ENCODE measurements at regions not wholly inside any gene's neighbourhood (a gene's known extent, or its start where the extent isn't known, plus 50 kb on each side); places are given as distances from the start of the nearest gene placed in this dataset.

- no peak for DNase-seq (ENCODE audit: low spot score)
- no peak overlapping the region for H3K4me2 ChIP-seq
- H3K4me1 Mint-ChIP-seq: peaks cover 45% of the 10 kb centered on the region
- H3K4me1 ChIP-seq (ENCODE audit: insufficient read depth): no peaks in the 10 kb centered on the region
- ATAC-seq: no peak
- H3K27ac Mint-ChIP-seq: no peak overlapping the region
- no peaks in the 10 kb centered on the region for H3K27me3 ChIP-seq (ENCODE audit: insufficient read depth)
- H4K20me1 ChIP-seq (replicated peaks; ENCODE audit: insufficient read depth): no peaks in the 10 kb centered on the region
- H3K9me3 Mint-ChIP-seq: no peaks in the 10 kb centered on the region
- H3K27ac ChIP-seq (ENCODE audit: low read depth): no peak overlapping the region
- H3K27me3 Mint-ChIP-seq (ENCODE audit: insufficient read depth, low read depth, poor library complexity): no peaks in the 10 kb centered on the region
- no peak overlapping the region for H3K4me3 ChIP-seq
- H3K79me2 ChIP-seq (replicated peaks; ENCODE audit: insufficient read depth): no peaks in the 10 kb centered on the region
- H3F3A ChIP-seq (replicated peaks; ENCODE audit: low read depth): no peaks in the 10 kb centered on the region
- H3K9me2 ChIP-seq (ENCODE audit: insufficient read depth): no peaks in the 10 kb centered on the region
- no peaks in the 10 kb centered on the region; the same call in 2 of the 3 replicates for H3K36me3 Mint-ChIP-seq (ENCODE audit: low read depth)
- no peak for TF ChIP-seq ZNF114 (CRISPR knock-in tag; IDR thresholded peaks at IDR 0.05)
- TF ChIP-seq POLR2AphosphoS5 (IDR thresholded peaks at IDR 0.05; ENCODE audit: low read depth): no peak
- no peak for TF ChIP-seq ZNF462 (CRISPR knock-in tag; IDR thresholded peaks at IDR 0.05)
- no peak for TF ChIP-seq CREB1 (CRISPR knock-in tag; IDR thresholded peaks at IDR 0.05; ENCODE audit: low read depth)
- TF ChIP-seq EZH2 (IDR thresholded peaks at IDR 0.05; ENCODE audit: low read depth, unreplicated experiment): no peak
- TF ChIP-seq, protein P1, sequence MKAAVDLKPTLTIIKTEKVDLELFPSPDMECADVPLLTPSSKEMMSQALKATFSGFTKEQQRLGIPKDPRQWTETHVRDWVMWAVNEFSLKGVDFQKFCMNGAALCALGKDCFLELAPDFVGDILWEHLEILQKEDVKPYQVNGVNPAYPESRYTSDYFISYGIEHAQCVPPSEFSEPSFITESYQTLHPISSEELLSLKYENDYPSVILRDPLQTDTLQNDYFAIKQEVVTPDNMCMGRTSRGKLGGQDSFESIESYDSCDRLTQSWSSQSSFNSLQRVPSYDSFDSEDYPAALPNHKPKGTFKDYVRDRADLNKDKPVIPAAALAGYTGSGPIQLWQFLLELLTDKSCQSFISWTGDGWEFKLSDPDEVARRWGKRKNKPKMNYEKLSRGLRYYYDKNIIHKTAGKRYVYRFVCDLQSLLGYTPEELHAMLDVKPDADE (IDR thresholded peaks at IDR 0.05): no peak
- TF ChIP-seq NANOG (IDR thresholded peaks at IDR 0.05; ENCODE audit: borderline replicate concordance): no peak
- no peak for TF ChIP-seq JUNB (IDR thresholded peaks at IDR 0.05; ENCODE audit: unreplicated experiment)
- no peak overlapping the region for H3K4me3 Mint-ChIP-seq
- H2AFZ ChIP-seq: no peak overlapping the region
- H3K36me3 ChIP-seq (ENCODE audit: insufficient read depth): no peaks in the 10 kb centered on the region; the same call in 1 of the 2 replicates
These were observed 238.4 kb downstream of the NPHP4 start for GRCh38 chr1:5753549-5754421.
